ENCODE measurements at regions not wholly inside any gene's neighbourhood (a gene's known extent, or its start where the extent isn't known, plus 50 kb on each side); places are given as distances from the start of the nearest gene placed in this dataset.
"Not testable (repeated sequence)": the region's sequence is repeated elsewhere in the genome, so short reads cannot be mapped to it uniquely, and the experiment has no call there.

DNA sequence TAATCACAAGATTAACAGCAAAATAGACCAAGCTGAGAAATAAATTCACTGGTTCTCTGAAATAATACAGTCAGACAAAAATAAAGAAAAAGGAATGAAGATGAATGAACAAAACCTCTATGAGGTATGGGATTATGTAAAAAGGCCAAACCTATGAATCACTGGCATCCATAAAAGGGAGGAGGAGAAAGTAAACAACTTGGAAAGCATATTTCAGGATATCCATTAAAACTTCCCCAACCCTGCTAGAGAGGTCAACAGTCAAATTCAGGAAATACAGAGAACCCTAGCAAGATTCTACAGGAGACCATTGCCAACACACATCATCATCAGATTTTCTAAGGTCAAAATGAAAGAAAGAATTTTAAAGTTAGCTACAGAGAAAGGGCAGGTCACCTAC is 649.7 kb upstream of the CBLB start:
- H3K27me3 ChIP-seq, result no peaks in the 10 kb centered on the region
- H3K36me3 ChIP-seq, result no peaks in the 10 kb centered on the region
- TF ChIP-seq, protein P1, sequence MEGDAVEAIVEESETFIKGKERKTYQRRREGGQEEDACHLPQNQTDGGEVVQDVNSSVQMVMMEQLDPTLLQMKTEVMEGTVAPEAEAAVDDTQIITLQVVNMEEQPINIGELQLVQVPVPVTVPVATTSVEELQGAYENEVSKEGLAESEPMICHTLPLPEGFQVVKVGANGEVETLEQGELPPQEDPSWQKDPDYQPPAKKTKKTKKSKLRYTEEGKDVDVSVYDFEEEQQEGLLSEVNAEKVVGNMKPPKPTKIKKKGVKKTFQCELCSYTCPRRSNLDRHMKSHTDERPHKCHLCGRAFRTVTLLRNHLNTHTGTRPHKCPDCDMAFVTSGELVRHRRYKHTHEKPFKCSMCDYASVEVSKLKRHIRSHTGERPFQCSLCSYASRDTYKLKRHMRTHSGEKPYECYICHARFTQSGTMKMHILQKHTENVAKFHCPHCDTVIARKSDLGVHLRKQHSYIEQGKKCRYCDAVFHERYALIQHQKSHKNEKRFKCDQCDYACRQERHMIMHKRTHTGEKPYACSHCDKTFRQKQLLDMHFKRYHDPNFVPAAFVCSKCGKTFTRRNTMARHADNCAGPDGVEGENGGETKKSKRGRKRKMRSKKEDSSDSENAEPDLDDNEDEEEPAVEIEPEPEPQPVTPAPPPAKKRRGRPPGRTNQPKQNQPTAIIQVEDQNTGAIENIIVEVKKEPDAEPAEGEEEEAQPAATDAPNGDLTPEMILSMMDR (IDR thresholded peaks at IDR 0.05), result no peak
- no peak for TF ChIP-seq POLR2A (IDR thresholded peaks at IDR 0.05)
- no peak for DNase-seq
- H3K9me3 ChIP-seq, result no peaks in the 10 kb centered on the region
- H3K27ac ChIP-seq, result no peak overlapping the region
- no peak overlapping the region for H3K4me3 ChIP-seq (replicated peaks in 1 of 3)
- intact Hi-C loops (cut with DNase I), result no loop called here
- no peaks in the 10 kb centered on the region for H3K4me1 ChIP-seq

GRCh38 chr3:106522397-106522796 is 653.6 kb upstream of the CBLB start:
- Histone ChIP-seq H3K27me3 (no peaks in the 10 kb centered on the region), H3K36me3 (no peaks in the 10 kb centered on the region), H3K9me3 (no peaks in the 10 kb centered on the region), H3K4me1 (no peaks in the 10 kb centered on the region), H3K4me3 (replicated peaks in 1 of 3) (no peak overlapping the region), H3K27ac (no peak overlapping the region)
- WGBS, 2 donors, result 74 to 85% methylated on average over 4 of the region's 4 CpGs
- no peak for DNase-seq
- TF ChIP-seq, protein P1 (IDR thresholded peaks at IDR 0.05), result no peak
- no peak for TF ChIP-seq POLR2A (IDR thresholded peaks at IDR 0.05)
- intact Hi-C loops (cut with DNase I), result no loop called here

- Histone ChIP-seq H3K36me3 (no peaks in the 10 kb centered on the region), H3K27ac (no peak overlapping the region), H3K4me3 (replicated peaks in 1 of 3) (no peak overlapping the region), H3K9me3 (no peaks in the 10 kb centered on the region), H3K27me3 (no peaks in the 10 kb centered on the region), H3K4me1 (no peaks in the 10 kb centered on the region)
- no peak for DNase-seq
- 90% methylated on average over 4 of the region's 4 CpGs for WGBS, 2 donors
- TF ChIP-seq POLR2A (IDR thresholded peaks at IDR 0.05), result no peak
- TF ChIP-seq, protein P1 (IDR thresholded peaks at IDR 0.05), result no peak
- intact Hi-C loops (cut with DNase I), result no loop called here
Measured at GRCh38 chr3:106528932-106529331, 660.1 kb upstream of the CBLB start.

DNA sequence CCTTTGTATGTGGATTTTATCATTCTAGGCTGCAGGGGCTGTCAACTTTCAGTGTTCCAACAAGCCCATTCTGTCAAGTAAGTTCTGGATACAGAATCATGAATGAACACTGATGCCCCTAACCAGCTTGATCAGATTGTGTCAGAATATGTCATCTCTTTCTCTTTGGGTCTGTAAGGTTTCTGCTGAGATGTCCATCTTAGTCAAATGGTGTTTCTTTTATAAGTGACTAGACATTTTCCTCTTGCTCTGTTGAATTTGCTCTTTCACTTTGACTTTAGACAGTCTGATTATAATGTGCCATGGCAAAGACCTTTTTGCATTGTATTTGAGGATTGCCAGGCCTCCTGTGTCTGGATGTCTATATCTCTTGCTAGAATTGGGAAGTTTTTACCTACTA is 660.9 kb upstream of the CBLB start:
- Histone ChIP-seq H3K27me3 (no peaks in the 10 kb centered on the region), H3K4me3 (replicated peaks in 1 of 3) (no peak overlapping the region), H3K36me3 (no peaks in the 10 kb centered on the region), H3K27ac (no peak overlapping the region), H3K4me1 (no peaks in the 10 kb centered on the region), H3K9me3 (no peaks in the 10 kb centered on the region)
- no peak for DNase-seq
- no peak for TF ChIP-seq POLR2A (IDR thresholded peaks at IDR 0.05)
- TF ChIP-seq, protein P1 (IDR thresholded peaks at IDR 0.05), result no peak
- intact Hi-C loops (cut with DNase I), result no loop called here

DNA sequence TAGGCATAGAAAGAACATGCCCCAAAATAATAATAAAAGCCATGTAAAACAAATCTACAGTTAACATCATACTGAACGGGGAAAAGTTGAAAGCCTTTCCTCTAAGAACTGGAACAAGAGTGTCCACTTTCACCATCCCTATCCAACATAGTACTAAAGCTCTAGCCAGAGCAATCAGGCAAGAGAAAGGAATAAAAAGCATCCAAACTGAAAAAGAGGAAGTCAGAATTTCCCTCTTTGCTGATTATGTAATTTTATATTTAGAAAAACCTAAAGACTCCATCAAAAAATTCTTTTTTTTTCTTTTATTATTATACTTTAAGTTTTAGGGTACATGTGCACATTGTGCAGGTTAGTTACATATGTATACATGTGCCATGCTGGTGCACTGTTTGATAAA is 661.6 kb upstream of the CBLB start:
- WGBS, 2 donors, result 77 to 80% methylated on average over 1 of the region's 1 CpG

GRCh38 chr3:106531771-106532329 is 663.0 kb upstream of the CBLB start:
- H3K4me3 ChIP-seq (replicated peaks in 1 of 3); H3K9me3 ChIP-seq; intact Hi-C loops (cut with DNase I); H3K36me3 ChIP-seq; H3K27me3 ChIP-seq; H3K27ac ChIP-seq; DNase-seq; H3K4me1 ChIP-seq: not testable (repeated sequence)
- WGBS, 2 donors, result 82 to 84% methylated on average over 5 of the region's 5 CpGs

More for the DNA sequence above, 661.6 kb upstream of the CBLB start:
- TF ChIP-seq, protein P1 (IDR thresholded peaks at IDR 0.05), result no peak
- TF ChIP-seq POLR2A (IDR thresholded peaks at IDR 0.05), result no peak
- no peak for DNase-seq
- H3K9me3 ChIP-seq, result no peaks in the 10 kb centered on the region
- no peaks in the 10 kb centered on the region for H3K27me3 ChIP-seq
- no peaks in the 10 kb centered on the region for H3K4me1 ChIP-seq
- H3K4me3 ChIP-seq (replicated peaks in 1 of 3), result no peak overlapping the region
- intact Hi-C loops (cut with DNase I), result no loop called here
- no peak overlapping the region for H3K27ac ChIP-seq
- H3K36me3 ChIP-seq, result no peaks in the 10 kb centered on the region
